ENCODE measurements at regions not wholly inside any gene's neighbourhood (a gene's known extent, or its start where the extent isn't known, plus 50 kb on each side); places are given as distances from the start of the nearest gene placed in this dataset.

DNA sequence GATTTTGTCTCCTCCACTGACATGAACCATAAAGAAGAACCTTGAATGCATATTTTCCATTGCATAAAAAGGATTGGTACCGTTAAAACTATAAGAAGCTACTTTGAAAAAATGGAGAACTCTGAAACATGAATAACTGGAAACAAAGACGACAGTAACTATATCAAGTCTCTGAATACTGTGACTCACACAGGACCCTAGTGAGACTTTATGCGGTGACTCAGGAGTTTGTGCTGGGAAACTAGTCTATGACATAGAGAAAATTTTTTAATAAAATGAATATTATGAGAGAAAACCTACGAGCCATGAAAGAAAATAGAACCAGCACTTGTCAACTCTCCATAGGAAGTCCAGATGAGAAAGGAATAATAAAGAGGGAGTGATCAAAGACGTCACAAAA, 339.9 kb upstream of the ADARB2 start:
- TF ChIP-seq, protein P1, sequence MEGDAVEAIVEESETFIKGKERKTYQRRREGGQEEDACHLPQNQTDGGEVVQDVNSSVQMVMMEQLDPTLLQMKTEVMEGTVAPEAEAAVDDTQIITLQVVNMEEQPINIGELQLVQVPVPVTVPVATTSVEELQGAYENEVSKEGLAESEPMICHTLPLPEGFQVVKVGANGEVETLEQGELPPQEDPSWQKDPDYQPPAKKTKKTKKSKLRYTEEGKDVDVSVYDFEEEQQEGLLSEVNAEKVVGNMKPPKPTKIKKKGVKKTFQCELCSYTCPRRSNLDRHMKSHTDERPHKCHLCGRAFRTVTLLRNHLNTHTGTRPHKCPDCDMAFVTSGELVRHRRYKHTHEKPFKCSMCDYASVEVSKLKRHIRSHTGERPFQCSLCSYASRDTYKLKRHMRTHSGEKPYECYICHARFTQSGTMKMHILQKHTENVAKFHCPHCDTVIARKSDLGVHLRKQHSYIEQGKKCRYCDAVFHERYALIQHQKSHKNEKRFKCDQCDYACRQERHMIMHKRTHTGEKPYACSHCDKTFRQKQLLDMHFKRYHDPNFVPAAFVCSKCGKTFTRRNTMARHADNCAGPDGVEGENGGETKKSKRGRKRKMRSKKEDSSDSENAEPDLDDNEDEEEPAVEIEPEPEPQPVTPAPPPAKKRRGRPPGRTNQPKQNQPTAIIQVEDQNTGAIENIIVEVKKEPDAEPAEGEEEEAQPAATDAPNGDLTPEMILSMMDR (IDR thresholded peaks at IDR 0.05) = no peak
- TF ChIP-seq POLR2AphosphoS5 (IDR thresholded peaks at IDR 0.05) (no peak), POLR2A (IDR thresholded peaks at IDR 0.05) (no peak), EP300 (IDR thresholded peaks at IDR 0.05) (no peak)

Measured in sigmoid colon (tissue), 4 donors.